ENCODE measurements at regions not wholly inside any gene's neighbourhood (a gene's known extent, or its start where the extent isn't known, plus 50 kb on each side); places are given as distances from the start of the nearest gene placed in this dataset.

- DNase-seq, result no peak
These were observed 292.9 kb upstream of the SALL1 start for GRCh38 chr16:51443934-51444333.

GRCh38 chr16:51442141-51442870 is 291.2 kb upstream of the SALL1 start:
- DNase-seq, result no peak

GRCh38 chr16:51440131-51440889 is 289.2 kb upstream of the SALL1 start:
- no peak for DNase-seq

GRCh38 chr16:51439271-51439670 is 288.2 kb upstream of the SALL1 start:
- DNase-seq, result no peak

- no peak for DNase-seq
These were observed 285.7 kb upstream of the SALL1 start for GRCh38 chr16:51436742-51437141.

- DNase-seq, result no peak
These were observed 283.6 kb upstream of the SALL1 start for GRCh38 chr16:51434567-51435198.

GRCh38 chr16:51433599-51433998 is 282.5 kb upstream of the SALL1 start:
- DNase-seq, result no peak

- DNase-seq, result no peak
These were observed 280.6 kb upstream of the SALL1 start for GRCh38 chr16:51431517-51432241.

GRCh38 chr16:51430716-51431369 is 279.8 kb upstream of the SALL1 start:
- no peak for DNase-seq

GRCh38 chr16:51429041-51429440 is 278.0 kb upstream of the SALL1 start:
- no peak for DNase-seq

GRCh38 chr16:51427085-51427484 is 276.0 kb upstream of the SALL1 start:
- DNase-seq, result no peak

GRCh38 chr16:51426276-51426675 is 275.2 kb upstream of the SALL1 start:
- DNase-seq, result no peak

GRCh38 chr16:51420247-51420646 is 269.2 kb upstream of the SALL1 start:
- DNase-seq, result no peak

- DNase-seq, result no peak
These were observed 268.7 kb upstream of the SALL1 start for GRCh38 chr16:51419768-51420167.

- no peak for DNase-seq
These were observed 267.2 kb upstream of the SALL1 start for GRCh38 chr16:51418258-51418657.

- DNase-seq, result no peak
These were observed 265.9 kb upstream of the SALL1 start for GRCh38 chr16:51416926-51417325.

GRCh38 chr16:51410125-51410524 is 259.1 kb upstream of the SALL1 start:
- no peak for DNase-seq

- DNase-seq, result no peak
These were observed 258.1 kb upstream of the SALL1 start for GRCh38 chr16:51409001-51409675.

- no peak for DNase-seq
These were observed 257.3 kb upstream of the SALL1 start for GRCh38 chr16:51408357-51408756.

GRCh38 chr16:51407921-51408320 is 256.9 kb upstream of the SALL1 start:
- DNase-seq, result no peak

- no peak for DNase-seq
These were observed 256.1 kb upstream of the SALL1 start for GRCh38 chr16:51407199-51407598.

- DNase-seq, result no peak
These were observed 254.3 kb upstream of the SALL1 start for GRCh38 chr16:51405361-51405760.

All from NCI-H146 (cell line).